ENCODE measurements at regions not wholly inside any gene's neighbourhood (a gene's known extent, or its start where the extent isn't known, plus 50 kb on each side); places are given as distances from the start of the nearest gene placed in this dataset.

- Histone ChIP-seq H3K27me3 (peaks cover 0 to 3% of the 10 kb centered on the region in 2 donors), H3K4me1 (no peaks in the 10 kb centered on the region), H3K4me3 (no peak overlapping the region), H3K27ac (no peak overlapping the region), H3K36me3 (no peaks in the 10 kb centered on the region), H3K9me3 (no peaks in the 10 kb centered on the region)
- DNase-seq (ENCODE audit: low spot score in 2 of 2): no peak
- no peak for TF ChIP-seq POLR2A (IDR thresholded peaks at IDR 0.05)
- no peak for TF ChIP-seq POLR2AphosphoS5 (IDR thresholded peaks at IDR 0.05)
- TF ChIP-seq, protein P1, sequence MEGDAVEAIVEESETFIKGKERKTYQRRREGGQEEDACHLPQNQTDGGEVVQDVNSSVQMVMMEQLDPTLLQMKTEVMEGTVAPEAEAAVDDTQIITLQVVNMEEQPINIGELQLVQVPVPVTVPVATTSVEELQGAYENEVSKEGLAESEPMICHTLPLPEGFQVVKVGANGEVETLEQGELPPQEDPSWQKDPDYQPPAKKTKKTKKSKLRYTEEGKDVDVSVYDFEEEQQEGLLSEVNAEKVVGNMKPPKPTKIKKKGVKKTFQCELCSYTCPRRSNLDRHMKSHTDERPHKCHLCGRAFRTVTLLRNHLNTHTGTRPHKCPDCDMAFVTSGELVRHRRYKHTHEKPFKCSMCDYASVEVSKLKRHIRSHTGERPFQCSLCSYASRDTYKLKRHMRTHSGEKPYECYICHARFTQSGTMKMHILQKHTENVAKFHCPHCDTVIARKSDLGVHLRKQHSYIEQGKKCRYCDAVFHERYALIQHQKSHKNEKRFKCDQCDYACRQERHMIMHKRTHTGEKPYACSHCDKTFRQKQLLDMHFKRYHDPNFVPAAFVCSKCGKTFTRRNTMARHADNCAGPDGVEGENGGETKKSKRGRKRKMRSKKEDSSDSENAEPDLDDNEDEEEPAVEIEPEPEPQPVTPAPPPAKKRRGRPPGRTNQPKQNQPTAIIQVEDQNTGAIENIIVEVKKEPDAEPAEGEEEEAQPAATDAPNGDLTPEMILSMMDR (IDR thresholded peaks at IDR 0.05): no peak
- intact Hi-C loops (cut with DNase I; ENCODE audit: low total_unique reads): no loop called here
These were observed 172.2 kb downstream of the BRMS1L start for GRCh38 chr14:35998303-35998702.

DNA sequence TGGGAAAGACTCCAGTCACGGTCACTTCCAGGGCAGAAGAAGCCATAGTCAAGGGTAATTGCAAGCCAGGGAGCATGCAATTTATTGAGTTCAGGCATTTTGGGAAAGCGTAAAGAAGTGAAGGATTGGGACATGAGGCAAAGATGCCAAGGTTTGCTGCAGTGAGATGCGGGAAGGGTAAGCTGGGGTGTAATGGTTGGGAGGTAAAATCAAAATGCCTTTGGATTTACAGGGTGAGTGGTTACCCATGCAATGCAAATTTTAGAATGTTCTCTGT lies 167.5 kb downstream of the BRMS1L start:
- H3K4me1 ChIP-seq: no peaks in the 10 kb centered on the region
- no peaks in the 10 kb centered on the region for H3K36me3 ChIP-seq
- H3K4me3 ChIP-seq: no peak overlapping the region
- intact Hi-C loops (cut with DNase I; ENCODE audit: low total_unique reads): no loop called here
- no peak overlapping the region for H3K27ac ChIP-seq
- peaks cover 0 to 3% of the 10 kb centered on the region in 2 donors for H3K27me3 ChIP-seq
- TF ChIP-seq, protein P1 (IDR thresholded peaks at IDR 0.05): no peak
- TF ChIP-seq POLR2A (IDR thresholded peaks at IDR 0.05) (no peak), POLR2AphosphoS5 (IDR thresholded peaks at IDR 0.05) (no peak)
- DNase-seq (ENCODE audit: low spot score in 2 of 2): no peak
- H3K9me3 ChIP-seq: no peaks in the 10 kb centered on the region

DNA sequence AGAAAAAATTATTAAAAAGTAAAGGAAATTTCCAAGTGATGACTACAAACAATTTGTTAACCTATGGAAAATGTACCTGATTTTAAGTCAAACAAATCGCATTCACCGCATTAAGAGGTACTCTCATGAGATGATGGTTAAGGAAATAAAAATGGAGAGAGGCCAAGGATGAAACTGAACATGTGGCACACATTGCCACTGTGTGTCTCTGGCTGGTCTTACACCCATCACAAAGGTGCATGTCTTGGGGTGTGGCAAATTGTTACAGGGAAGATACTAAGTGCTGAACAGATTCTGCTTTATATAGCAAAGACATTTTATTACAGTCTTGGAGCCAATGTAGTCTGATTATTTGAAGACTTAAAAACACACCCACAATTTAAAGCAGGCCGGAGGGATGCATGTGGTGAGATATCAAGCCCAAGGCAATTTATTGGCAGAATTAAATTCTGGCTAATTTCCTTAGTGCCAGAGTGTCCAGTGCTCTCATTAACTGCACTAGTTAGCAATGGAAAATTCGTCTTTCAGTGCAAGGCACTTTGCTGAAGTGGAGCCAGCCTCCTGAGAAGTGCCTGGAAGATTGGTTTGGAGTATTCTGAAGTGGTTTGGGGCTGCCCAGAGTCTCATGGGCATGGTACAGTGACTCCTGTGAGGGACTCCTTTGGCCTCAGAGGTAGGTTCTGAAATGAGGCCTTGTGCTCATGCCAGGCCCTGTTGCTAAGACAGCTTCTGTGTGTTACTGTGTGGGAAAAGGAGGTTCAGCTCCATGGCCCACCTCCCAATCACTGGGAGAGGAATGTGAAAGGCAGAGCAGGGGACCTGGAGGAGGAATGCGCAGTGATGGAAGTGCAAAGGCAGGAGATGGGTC lies 166.9 kb downstream of the BRMS1L start:
- DNase-seq (ENCODE audit: low spot score in 2 of 2): no peak
- TF ChIP-seq POLR2A (IDR thresholded peaks at IDR 0.05): no peak
- TF ChIP-seq POLR2AphosphoS5 (IDR thresholded peaks at IDR 0.05): no peak
- TF ChIP-seq, protein P1 (IDR thresholded peaks at IDR 0.05): no peak

GRCh38 chr14:35991356-35991755 lies 165.2 kb downstream of the BRMS1L start:
- no peaks in the 10 kb centered on the region for H3K36me3 ChIP-seq
- DNase-seq (ENCODE audit: low spot score in 2 of 2): no peak
- no peaks in the 10 kb centered on the region for H3K9me3 ChIP-seq
- TF ChIP-seq POLR2AphosphoS5 (IDR thresholded peaks at IDR 0.05): no peak
- TF ChIP-seq, protein P1 (IDR thresholded peaks at IDR 0.05): no peak
- TF ChIP-seq POLR2A (IDR thresholded peaks at IDR 0.05): no peak
- no peak overlapping the region for H3K27ac ChIP-seq
- intact Hi-C loops (cut with DNase I; ENCODE audit: low total_unique reads): no loop called here
- no peaks in the 10 kb centered on the region for H3K27me3 ChIP-seq
- no peaks in the 10 kb centered on the region for H3K4me1 ChIP-seq
- H3K4me3 ChIP-seq: no peak overlapping the region

More for the DNA sequence above, 166.9 kb downstream of the BRMS1L start:
- no peaks in the 10 kb centered on the region for H3K9me3 ChIP-seq
- H3K36me3 ChIP-seq: no peaks in the 10 kb centered on the region
- no peak overlapping the region for H3K27ac ChIP-seq
- H3K4me3 ChIP-seq: no peak overlapping the region
- peaks cover 0 to 3% of the 10 kb centered on the region in 2 donors for H3K27me3 ChIP-seq
- no peaks in the 10 kb centered on the region for H3K4me1 ChIP-seq
- intact Hi-C loops (cut with DNase I; ENCODE audit: low total_unique reads): no loop called here

GRCh38 chr14:35989736-35990135 lies 163.6 kb downstream of the BRMS1L start:
- H3K27me3 ChIP-seq: no peaks in the 10 kb centered on the region
- TF ChIP-seq, protein P1 (IDR thresholded peaks at IDR 0.05): no peak
- TF ChIP-seq POLR2A (IDR thresholded peaks at IDR 0.05): no peak
- no peaks in the 10 kb centered on the region for H3K9me3 ChIP-seq
- no peak for DNase-seq (ENCODE audit: low spot score in 2 of 2)
- no peaks in the 10 kb centered on the region for H3K4me1 ChIP-seq
- H3K27ac ChIP-seq: no peak overlapping the region
- intact Hi-C loops (cut with DNase I; ENCODE audit: low total_unique reads): no loop called here
- H3K4me3 ChIP-seq: no peak overlapping the region
- no peaks in the 10 kb centered on the region for H3K36me3 ChIP-seq

Data from breast epithelium (tissue), 4 donors.